Hepatocyte (in vitro differentiated cells): ENCODE measurements at regions not wholly inside any gene's neighbourhood (a gene's known extent, or its start where the extent isn't known, plus 50 kb on each side); places are given as distances from the start of the nearest gene placed in this dataset.

Experiments
- DNase-seq: peaks from one replicate; pipeline ENCODE4 v3.0.0-alpha.2; 2016; ENCODE audit warnings: low spot score
- H2AFZ ChIP-seq: fragments of 200-600 bp; sonication (generic); 2 replicates; pipeline ENCODE4 v1.6.0; 2016; ENCODE audit warnings: antibody characterized with exemption, mild to moderate bottlenecking
- H3K27ac ChIP-seq: fragments of 200-600 bp; sonication (generic); 2 replicates; pipeline ENCODE4 v1.5.1; 2016; ENCODE audit warnings: mild to moderate bottlenecking
- H3K27me3 ChIP-seq: fragments of 200-600 bp; sonication (generic); 2 replicates; pipeline ENCODE4 v1.6.1; 2016
- H3K36me3 ChIP-seq: fragments of 200-600 bp; sonication (generic); replicated peaks from 2 replicates; pipeline ENCODE4 v1.5.1; 2016; ENCODE audit warnings: low read depth; ENCODE audit not compliant: insufficient read depth
- H3K4me1 ChIP-seq: fragments of 200-600 bp; sonication (generic); 2 replicates; pipeline ENCODE4 v1.5.1; 2016; ENCODE audit warnings: mild to moderate bottlenecking, moderate library complexity; ENCODE audit not compliant: insufficient read depth
- H3K4me2 ChIP-seq: fragments of 200-600 bp; sonication (generic); 2 replicates; pipeline ENCODE4 v1.6.0; 2016
- H3K4me3 ChIP-seq: fragments of 200-600 bp; sonication (generic); 2 replicates; pipeline ENCODE4 v1.5.1; 2016; ENCODE audit warnings: mild to moderate bottlenecking
- H3K79me2 ChIP-seq: fragments of 200-600 bp; sonication (generic); 2 replicates; pipeline ENCODE4 v1.6.0; 2017; ENCODE audit warnings: mild to moderate bottlenecking
- H3K9me2 ChIP-seq: fragments of 200-600 bp; sonication (generic); replicated peaks from 2 replicates; pipeline ENCODE4 v1.6.0; 2017; ENCODE audit warnings: mild to moderate bottlenecking; ENCODE audit not compliant: insufficient read depth
- H3K9me3 ChIP-seq: fragments of 200-600 bp; sonication (generic); 2 replicates; pipeline ENCODE4 v1.5.1; 2016; ENCODE audit warnings: low read depth, mild to moderate bottlenecking
- H4K20me1 ChIP-seq: fragments of 200-600 bp; sonication (generic); 2 replicates; pipeline ENCODE4 v1.6.0; 2016; ENCODE audit warnings: mild to moderate bottlenecking; ENCODE audit not compliant: insufficient read depth, poor library complexity, severe bottlenecking
- CTCF ChIP-seq: fragments of 200-600 bp; sonication (generic); IDR thresholded peaks from 2 replicates; pipeline ENCODE4 v1.5.1; 2016; ENCODE audit warnings: antibody characterized with exemption, mild to moderate bottlenecking; ENCODE audit not compliant: poor library complexity
- EZH2 ChIP-seq: fragments of 200-600 bp; sonication (generic); IDR thresholded peaks from 2 replicates; pipeline ENCODE4 v1.6.1; 2016; ENCODE audit warnings: antibody characterized with exemption, mild to moderate bottlenecking, borderline replicate concordance
- EZH2phosphoT487 ChIP-seq: fragments of 200-600 bp; sonication (generic); IDR thresholded peaks from one replicate; pipeline ENCODE4 v1.6.1; 2018; ENCODE audit warnings: antibody characterized with exemption, mild to moderate bottlenecking, low read depth, moderate library complexity; ENCODE audit not compliant: unreplicated experiment, severe bottlenecking
- whole genome bisulfite sequencing: methylation state at CpG from one replicate; pipeline ENCODE4 v1.1.6; 2016; ENCODE audit warnings: low lambda C conversion rate; ENCODE audit errors: missing lambda C conversion rate; 5-methylcytosine and 5-hydroxymethylcytosine counted together

- Histone ChIP-seq H3K79me2 (no peaks in the 10 kb centered on the region), H3K4me1 (peaks cover 23% of the 10 kb centered on the region), H3K4me2 (no peak overlapping the region), H3K4me3 (no peak overlapping the region), H3K9me3 (no peaks in the 10 kb centered on the region), H4K20me1 (no peaks in the 10 kb centered on the region), H3K27ac (no peak overlapping the region), H3K36me3 (no peaks in the 10 kb centered on the region), H3K9me2 (no peaks in the 10 kb centered on the region), H2AFZ (no peak overlapping the region), H3K27me3 (no peaks in the 10 kb centered on the region)
- no peak for DNase-seq
- WGBS = 96% methylated on average over 4 of the region's 4 CpGs
- TF ChIP-seq EZH2 = no peak
- no peak for TF ChIP-seq CTCF
- no peak for TF ChIP-seq EZH2phosphoT487
Observed at GRCh38 chr6:37113976-37114375, 56.0 kb upstream of the PIM1 start.

- no peak for DNase-seq
- Histone ChIP-seq H3K79me2 (no peaks in the 10 kb centered on the region), H3K4me3 (no peak overlapping the region), H3K4me1 (peaks cover 18% of the 10 kb centered on the region), H3K9me3 (no peaks in the 10 kb centered on the region), H3K27me3 (no peaks in the 10 kb centered on the region), H4K20me1 (no peaks in the 10 kb centered on the region), H3K36me3 (no peaks in the 10 kb centered on the region), H2AFZ (no peak overlapping the region), H3K9me2 (no peaks in the 10 kb centered on the region), H3K4me2 (no peak overlapping the region), H3K27ac (no peak overlapping the region)
- TF ChIP-seq CTCF (no peak), EZH2phosphoT487 (no peak), EZH2 (no peak)
- WGBS = 89% methylated on average over 4 of the region's 4 CpGs
Observed at GRCh38 chr6:37114612-37115011, 55.3 kb upstream of the PIM1 start.

- DNase-seq = no peak
- no peaks in the 10 kb centered on the region for H4K20me1 ChIP-seq
Observed at GRCh38 chr6:37115236-37115895, 54.6 kb upstream of the PIM1 start.

More at GRCh38 chr6:37115236-37115895, 54.6 kb upstream of the PIM1 start:
- Histone ChIP-seq H3K4me1 (peaks cover 11% of the 10 kb centered on the region), H3K27me3 (no peaks in the 10 kb centered on the region), H3K27ac (no peak overlapping the region), H3K9me3 (no peaks in the 10 kb centered on the region), H3K36me3 (no peaks in the 10 kb centered on the region), H3K79me2 (no peaks in the 10 kb centered on the region), H3K4me3 (no peak overlapping the region), H3K9me2 (no peaks in the 10 kb centered on the region), H2AFZ (no peak overlapping the region), H3K4me2 (no peak overlapping the region)
- 67% methylated on average over 10 of the region's 10 CpGs for WGBS
- TF ChIP-seq EZH2phosphoT487 = no peak
- TF ChIP-seq EZH2 = no peak
- no peak for TF ChIP-seq CTCF
